ENCODE measurements at regions not wholly inside any gene's neighbourhood (a gene's known extent, or its start where the extent isn't known, plus 50 kb on each side); places are given as distances from the start of the nearest gene placed in this dataset.

GRCh38 chr2:12934146-12934756, 217.5 kb downstream of the TRIB2 start:
- no peak for DNase-seq (ENCODE audit: low read depth)
- no peak overlapping the region for H3K4me3 ChIP-seq (ENCODE audit: low read depth, low read length)
- TF ChIP-seq, protein P1, sequence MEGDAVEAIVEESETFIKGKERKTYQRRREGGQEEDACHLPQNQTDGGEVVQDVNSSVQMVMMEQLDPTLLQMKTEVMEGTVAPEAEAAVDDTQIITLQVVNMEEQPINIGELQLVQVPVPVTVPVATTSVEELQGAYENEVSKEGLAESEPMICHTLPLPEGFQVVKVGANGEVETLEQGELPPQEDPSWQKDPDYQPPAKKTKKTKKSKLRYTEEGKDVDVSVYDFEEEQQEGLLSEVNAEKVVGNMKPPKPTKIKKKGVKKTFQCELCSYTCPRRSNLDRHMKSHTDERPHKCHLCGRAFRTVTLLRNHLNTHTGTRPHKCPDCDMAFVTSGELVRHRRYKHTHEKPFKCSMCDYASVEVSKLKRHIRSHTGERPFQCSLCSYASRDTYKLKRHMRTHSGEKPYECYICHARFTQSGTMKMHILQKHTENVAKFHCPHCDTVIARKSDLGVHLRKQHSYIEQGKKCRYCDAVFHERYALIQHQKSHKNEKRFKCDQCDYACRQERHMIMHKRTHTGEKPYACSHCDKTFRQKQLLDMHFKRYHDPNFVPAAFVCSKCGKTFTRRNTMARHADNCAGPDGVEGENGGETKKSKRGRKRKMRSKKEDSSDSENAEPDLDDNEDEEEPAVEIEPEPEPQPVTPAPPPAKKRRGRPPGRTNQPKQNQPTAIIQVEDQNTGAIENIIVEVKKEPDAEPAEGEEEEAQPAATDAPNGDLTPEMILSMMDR (IDR thresholded peaks at IDR 0.05; ENCODE audit: low read depth, low read length, missing control alignments) = no peak
- in situ Hi-C loops (cut with HindIII; ENCODE audit: low sequenced_read_pairs) = no loop called here

GRCh38 chr2:12935222-12935621, 218.5 kb downstream of the TRIB2 start:
- H3K4me3 ChIP-seq (ENCODE audit: low read depth, low read length) = no peak overlapping the region
- in situ Hi-C loops (cut with HindIII; ENCODE audit: low sequenced_read_pairs) = no loop called here
- TF ChIP-seq, protein P1 (IDR thresholded peaks at IDR 0.05; ENCODE audit: low read depth, low read length, missing control alignments) = no peak
- no peak for DNase-seq (ENCODE audit: low read depth)

GRCh38 chr2:12935796-12936195, 219.1 kb downstream of the TRIB2 start:
- in situ Hi-C loops (cut with HindIII; ENCODE audit: low sequenced_read_pairs) = no loop called here
- DNase-seq (ENCODE audit: low read depth) = no peak
- TF ChIP-seq, protein P1 (IDR thresholded peaks at IDR 0.05; ENCODE audit: low read depth, low read length, missing control alignments) = no peak
- no peak overlapping the region for H3K4me3 ChIP-seq (ENCODE audit: low read depth, low read length)

- DNase-seq (ENCODE audit: low read depth) = no peak
- in situ Hi-C loops (cut with HindIII; ENCODE audit: low sequenced_read_pairs) = no loop called here
- TF ChIP-seq, protein P1 (IDR thresholded peaks at IDR 0.05; ENCODE audit: low read depth, low read length, missing control alignments) = no peak
- no peak overlapping the region for H3K4me3 ChIP-seq (ENCODE audit: low read depth, low read length)
These were observed 224.5 kb downstream of the TRIB2 start for GRCh38 chr2:12941203-12941602.

- no peak overlapping the region for H3K4me3 ChIP-seq (ENCODE audit: low read depth, low read length)
- DNase-seq (ENCODE audit: low read depth) = no peak
- in situ Hi-C loops (cut with HindIII; ENCODE audit: low sequenced_read_pairs) = no loop called here
- TF ChIP-seq, protein P1 (IDR thresholded peaks at IDR 0.05; ENCODE audit: low read depth, low read length, missing control alignments) = no peak
These were observed 231.7 kb downstream of the TRIB2 start for GRCh38 chr2:12948231-12948960.

- TF ChIP-seq, protein P1 (IDR thresholded peaks at IDR 0.05; ENCODE audit: low read depth, low read length, missing control alignments) = no peak
- in situ Hi-C loops (cut with HindIII; ENCODE audit: low sequenced_read_pairs) = no loop called here
- no peak for DNase-seq (ENCODE audit: low read depth)
- H3K4me3 ChIP-seq (ENCODE audit: low read depth, low read length) = no peak overlapping the region
These were observed 232.2 kb downstream of the TRIB2 start for GRCh38 chr2:12948961-12949353.

Data from astrocyte of the cerebellum (primary cell).